T-helper 1 cell (primary cell): ENCODE measurements at regions not wholly inside any gene's neighbourhood (a gene's known extent, or its start where the extent isn't known, plus 50 kb on each side); places are given as distances from the start of the nearest gene placed in this dataset.

Source experiments
- DNase-seq, 5 donors: peaks; one replicate each; pipeline ENCODE4 v3.0.0-alpha.2; 2012 to 2020

DNA sequence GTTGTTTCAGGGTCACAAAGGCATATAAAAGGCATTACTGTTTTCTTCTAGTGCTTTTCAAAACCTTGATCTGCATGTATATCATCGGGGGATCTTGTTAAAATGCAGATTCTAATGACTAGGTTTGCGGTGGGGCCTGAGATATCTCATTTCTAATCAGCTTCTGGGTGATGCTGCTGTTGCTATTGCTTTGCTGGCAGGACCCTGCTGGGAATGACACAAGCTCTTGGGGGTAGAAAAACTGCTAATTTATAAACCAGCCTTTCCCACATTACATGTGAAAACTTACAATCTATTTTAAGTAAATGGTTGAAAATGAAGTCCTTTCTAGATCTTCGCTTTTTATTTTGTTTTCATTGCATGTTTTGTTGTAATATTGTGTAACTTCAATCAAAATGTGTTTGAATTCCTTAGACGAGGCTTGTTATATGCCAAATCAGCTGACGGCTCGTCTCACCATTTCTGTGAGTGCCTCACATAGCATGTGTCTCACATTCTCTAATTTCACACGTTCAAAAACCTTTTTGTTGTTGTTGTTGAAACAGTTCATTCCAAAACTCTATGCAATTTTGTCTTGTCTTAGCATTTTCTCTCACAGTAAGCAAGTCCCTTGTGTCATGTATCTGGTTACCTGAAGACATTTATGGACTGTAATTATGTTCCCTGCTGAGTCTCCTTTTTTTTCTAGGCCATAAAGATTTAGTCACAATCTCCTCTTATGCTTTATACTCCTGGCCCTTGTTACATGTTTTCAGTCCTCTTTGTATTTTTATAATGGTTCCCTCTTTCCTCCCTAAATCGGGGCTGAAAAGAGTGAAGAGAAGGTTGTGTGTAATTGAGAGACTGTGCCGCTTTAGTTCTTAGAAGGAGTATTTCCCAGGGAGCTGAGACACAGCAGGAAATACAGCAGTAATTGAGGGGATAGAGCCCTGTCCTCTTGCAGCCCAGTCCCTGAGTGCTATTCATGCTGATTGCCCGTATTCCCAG lies 521.0 kb upstream of the SEMA6A start:
- DNase-seq: no peak

DNA sequence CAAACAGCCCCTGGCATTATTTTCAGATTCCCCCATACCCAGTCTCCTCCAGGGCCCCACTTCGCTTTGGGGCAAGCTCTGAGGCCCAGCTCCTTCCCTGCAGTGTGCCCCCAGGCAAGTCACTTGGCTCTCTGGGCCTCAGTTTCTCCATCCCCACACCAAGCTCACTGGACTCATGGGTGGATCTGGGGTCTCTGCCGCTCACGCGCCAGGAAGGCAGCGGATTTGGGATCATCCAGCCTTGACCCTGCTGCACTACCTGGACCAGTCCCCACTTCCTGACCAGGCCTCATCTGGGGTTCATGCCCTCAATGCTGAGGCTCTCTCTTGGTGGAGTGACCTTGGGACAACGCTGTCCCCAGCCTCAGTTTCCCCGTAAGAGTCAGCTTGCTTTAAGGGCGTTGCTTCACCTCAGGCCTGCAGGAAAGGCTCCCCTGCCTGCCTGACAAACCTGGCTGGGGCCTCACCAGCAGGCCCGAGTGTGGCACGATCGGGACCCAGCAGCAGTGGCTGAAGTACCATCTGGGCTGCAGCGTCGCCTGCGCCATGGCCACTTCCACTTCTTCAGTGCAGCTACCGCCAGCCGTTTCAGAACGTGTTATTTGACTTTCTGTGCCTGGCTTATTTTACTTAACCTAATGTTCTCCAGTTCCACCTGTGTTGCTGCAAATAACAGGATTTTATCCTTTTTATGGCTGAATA lies 519.6 kb upstream of the SEMA6A start:
- no peak for DNase-seq

DNA sequence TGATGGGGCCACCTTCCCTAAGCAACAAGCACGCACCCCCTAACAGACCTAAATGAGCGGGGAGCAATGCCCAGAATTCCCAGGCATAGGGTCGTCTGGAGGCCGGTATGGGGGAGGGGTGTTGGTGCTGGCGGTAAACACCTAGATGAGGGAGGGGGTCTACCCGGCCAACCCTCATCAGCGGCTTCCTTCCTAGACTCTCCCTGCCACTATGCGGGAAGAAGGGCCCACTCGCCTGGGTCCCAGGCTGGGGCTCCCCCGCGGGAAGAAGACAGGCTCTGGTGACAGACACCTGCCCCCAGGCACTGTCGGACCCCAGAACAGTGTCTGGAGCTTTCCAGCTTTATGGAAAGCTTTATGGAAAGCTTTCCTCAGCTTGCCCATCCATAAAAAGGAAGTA lies 519.0 kb upstream of the SEMA6A start:
- no peak for DNase-seq

DNA sequence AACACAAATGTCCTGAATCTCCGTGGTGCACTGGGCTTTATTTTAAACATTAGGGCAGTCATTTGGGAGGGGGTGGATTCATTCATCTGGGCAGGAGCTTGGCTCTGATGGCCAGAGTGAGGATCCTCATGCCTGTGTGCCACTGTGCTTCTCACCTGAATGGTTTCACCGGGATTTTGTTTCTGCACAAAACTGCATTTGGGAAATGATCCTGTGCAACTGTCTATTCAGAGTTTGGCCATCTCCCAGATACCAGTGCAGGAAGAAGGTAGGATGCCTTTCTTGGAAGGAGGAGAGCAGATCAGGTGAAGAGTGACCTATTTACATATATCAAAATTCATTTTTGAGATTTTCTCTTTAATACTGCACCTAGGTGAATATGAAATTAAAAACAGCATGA lies 514.4 kb upstream of the SEMA6A start:
- no peak for DNase-seq

DNA sequence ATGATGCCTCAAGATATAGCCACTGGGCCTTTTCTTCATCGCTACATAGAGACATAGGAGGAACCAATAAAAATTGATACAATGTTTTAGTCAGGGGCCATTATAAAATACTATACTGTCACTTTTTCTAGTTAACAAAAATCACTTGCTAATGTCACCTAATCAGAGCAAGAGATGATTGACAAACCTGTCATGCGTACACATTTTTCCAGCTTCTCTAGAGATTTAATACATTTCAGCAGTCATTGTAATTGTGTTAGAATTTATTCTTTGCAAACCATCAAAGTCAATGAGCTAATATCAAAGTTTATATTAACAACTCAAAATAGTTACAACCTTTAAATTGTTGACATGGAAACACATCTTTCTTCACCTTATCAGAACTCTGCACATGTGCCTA lies 513.6 kb upstream of the SEMA6A start:
- DNase-seq: no peak

- no peak for DNase-seq
These were observed 509.4 kb upstream of the SEMA6A start for GRCh38 chr5:117084067-117084466.

GRCh38 chr5:117082977-117083376 lies 508.4 kb upstream of the SEMA6A start:
- DNase-seq: no peak

DNA sequence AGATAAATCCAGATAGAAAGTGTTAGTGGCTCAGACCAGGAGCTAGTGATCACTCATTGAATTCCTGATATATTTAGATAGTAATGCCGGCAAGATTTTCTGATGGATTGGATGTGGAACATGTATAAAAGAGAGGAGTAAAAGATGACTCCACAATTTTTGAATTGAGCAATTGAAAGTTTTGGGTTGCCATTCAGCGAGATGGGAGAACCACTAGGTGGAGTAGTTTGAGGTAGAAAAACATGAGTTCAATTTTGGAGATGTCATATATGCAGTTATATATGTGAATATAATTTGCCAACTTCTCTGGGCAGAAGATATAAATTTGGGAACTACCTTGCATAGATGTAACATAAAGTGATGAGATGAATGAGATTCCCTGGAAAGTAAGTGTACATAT lies 502.5 kb upstream of the SEMA6A start:
- DNase-seq: no peak

GRCh38 chr5:117072439-117072838 lies 497.8 kb upstream of the SEMA6A start:
- DNase-seq: no peak

GRCh38 chr5:117065800-117066199 lies 491.2 kb upstream of the SEMA6A start:
- DNase-seq: no peak

- DNase-seq: no peak
These were observed 490.5 kb upstream of the SEMA6A start for GRCh38 chr5:117065161-117065560.

DNA sequence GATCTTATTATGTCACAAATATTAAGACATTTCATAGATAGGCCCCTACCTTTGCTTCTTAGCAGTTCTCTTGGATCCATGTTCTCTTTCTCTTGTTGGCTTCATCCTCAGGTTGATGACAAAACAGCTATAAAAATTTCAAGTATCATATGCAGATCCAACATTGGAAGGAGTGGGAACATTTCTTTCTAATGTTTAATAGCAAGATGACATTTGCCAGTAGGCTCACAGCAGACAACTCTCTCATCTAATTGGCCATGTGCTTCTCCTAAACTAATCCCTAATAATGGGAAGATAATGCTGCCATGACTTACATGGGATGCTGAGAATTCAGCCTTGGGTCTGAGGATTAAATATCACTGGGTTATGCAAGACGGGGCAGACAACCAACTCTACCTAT lies 485.5 kb upstream of the SEMA6A start:
- DNase-seq: no peak

- no peak for DNase-seq
These were observed 484.1 kb upstream of the SEMA6A start for GRCh38 chr5:117058740-117059139.

DNA sequence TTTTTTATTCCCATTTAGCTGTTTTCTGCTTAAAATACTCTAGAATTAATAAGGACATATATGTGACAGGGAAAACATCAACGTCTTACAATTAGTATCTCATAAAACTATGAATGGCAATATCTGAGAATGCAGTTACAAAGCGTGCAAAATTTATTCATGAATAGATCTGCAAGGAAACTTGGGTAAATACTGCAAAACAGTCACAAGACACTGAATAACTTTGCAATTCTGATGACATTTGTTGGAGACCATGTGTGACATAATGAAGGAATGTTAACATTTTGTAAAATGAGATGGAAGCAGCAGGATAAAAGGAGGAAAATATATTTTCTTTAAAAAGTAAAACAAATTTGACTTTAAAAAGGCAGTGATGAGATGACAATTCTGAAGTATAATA lies 480.9 kb upstream of the SEMA6A start:
- no peak for DNase-seq

DNA sequence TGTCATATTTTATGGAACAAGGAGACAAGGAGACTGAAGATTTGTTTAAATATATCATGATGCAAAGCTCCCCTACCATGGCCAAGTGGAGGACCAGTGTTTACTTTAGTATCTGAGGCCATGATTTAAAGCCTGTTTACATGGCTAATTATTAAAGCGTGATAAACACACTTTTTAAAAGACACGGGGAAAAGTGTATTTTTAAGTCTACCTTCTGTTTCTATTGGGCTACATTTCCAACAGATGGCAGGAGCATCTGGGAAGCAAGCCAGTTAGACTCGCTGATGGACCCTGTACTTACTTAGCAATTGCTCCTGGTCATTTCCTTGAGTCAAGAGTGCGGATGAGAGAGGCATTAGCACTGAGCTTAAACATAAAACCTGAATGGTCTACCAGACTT lies 480.3 kb upstream of the SEMA6A start:
- DNase-seq: no peak

- DNase-seq: no peak
These were observed 479.5 kb upstream of the SEMA6A start for GRCh38 chr5:117054141-117054540.

- no peak for DNase-seq
These were observed 467.4 kb upstream of the SEMA6A start for GRCh38 chr5:117041926-117042595.

DNA sequence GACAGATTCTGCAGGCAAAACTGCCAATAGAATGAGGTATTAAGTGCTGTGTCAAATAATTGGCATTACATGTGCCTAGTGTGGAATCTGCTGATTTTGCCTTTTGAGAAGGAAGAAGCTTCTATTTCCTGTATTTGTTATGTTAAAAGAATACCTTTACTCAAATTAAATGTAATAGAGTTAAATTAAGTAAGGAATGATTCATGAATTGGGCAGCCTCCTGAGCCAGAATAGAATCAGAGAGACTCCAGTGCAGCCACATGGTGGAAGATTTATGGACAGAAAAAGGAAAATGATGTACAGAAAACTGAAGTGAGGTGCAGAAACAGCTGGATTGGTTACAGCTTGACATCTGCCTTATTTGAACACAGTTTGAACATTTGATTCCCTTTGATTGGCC lies 464.4 kb upstream of the SEMA6A start:
- DNase-seq: no peak

DNA sequence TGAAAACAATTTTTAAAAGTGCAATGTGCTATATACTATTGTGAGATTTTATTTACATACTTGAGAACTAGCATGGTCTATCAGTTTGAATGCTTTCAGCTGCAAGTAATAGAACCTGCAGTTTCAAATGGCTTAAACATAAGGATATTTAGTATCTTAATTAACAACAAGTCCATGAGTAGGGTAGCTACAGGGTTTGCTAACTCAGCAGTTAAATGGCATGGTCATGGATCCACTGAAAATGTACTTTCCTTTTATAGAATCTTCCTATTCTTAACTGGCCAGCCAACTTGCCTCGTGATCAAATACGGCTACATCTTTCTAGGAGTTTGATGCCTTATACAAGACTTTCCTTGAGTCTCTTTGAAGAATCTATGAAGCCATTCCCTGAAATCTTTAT lies 452.8 kb upstream of the SEMA6A start:
- no peak for DNase-seq

- DNase-seq: no peak
These were observed 446.4 kb upstream of the SEMA6A start for GRCh38 chr5:117020999-117021398.

GRCh38 chr5:117013280-117013877 lies 438.8 kb upstream of the SEMA6A start:
- no peak for DNase-seq

DNA sequence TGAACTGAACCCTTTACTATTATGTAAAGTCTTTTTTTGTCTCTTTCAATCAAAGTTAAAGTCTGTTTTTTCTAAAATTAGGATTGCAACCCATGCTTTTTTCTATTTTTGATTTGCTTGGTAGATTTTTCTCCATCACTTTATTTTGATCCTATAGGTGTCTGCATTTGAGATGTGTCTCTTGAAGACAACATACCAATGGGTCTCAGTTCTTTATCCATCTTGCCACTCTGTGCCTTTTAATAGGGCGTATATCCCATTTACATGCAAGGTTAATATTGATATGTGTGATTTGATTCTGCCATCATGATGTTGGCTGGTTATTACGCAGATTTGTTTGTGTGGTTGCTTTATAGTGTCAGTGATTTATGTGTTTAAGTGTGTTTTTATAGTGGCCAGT lies 436.0 kb upstream of the SEMA6A start:
- DNase-seq: no peak

GRCh38 chr5:116998024-116998423 lies 423.4 kb upstream of the SEMA6A start:
- DNase-seq: no peak
